HepG2 (cell line): ENCODE measurements at regions not wholly inside any gene's neighbourhood (a gene's known extent, or its start where the extent isn't known, plus 50 kb on each side); places are given as distances from the start of the nearest gene placed in this dataset.
A peak's percentile ranks its signal among the peaks of the same experiment; 100 is the strongest.

Experiments used
- CEBPB ChIP-seq: IDR thresholded peaks from 2 replicates; pipeline ENCODE4 v1.6.1; 2011; ENCODE audit warnings: low read depth, low read length, improper control_type of control experiment, borderline replicate concordance
- ETV5 ChIP-seq: IDR thresholded peaks from 2 replicates; pipeline ENCODE4 v1.6.1; 2018; ENCODE audit warnings: missing biosample characterization, missing genetic modification reagents, inconsistent platforms, borderline replicate concordance
- GZF1 ChIP-seq: sonication (generic); formaldehyde crosslinking; IDR thresholded peaks from 2 replicates; pipeline ENCODE4 v1.5.1; 2020; ENCODE audit warnings: mild to moderate bottlenecking, missing genetic modification reagents
- HIVEP1 ChIP-seq: sonication (generic); formaldehyde crosslinking; IDR thresholded peaks from 2 replicates; pipeline ENCODE4 v1.4.0; 2020; ENCODE audit warnings: mild to moderate bottlenecking, missing genetic modification reagents
- RXRA ChIP-seq: sonication (generic); formaldehyde crosslinking; IDR thresholded peaks from 2 replicates; pipeline ENCODE4 v1.5.1; 2020; ENCODE audit warnings: missing genetic modification reagents
- SOX5 ChIP-seq: IDR thresholded peaks from 2 replicates; pipeline ENCODE4 v1.6.1; 2016; ENCODE audit warnings: borderline replicate concordance
- TGIF2 ChIP-seq: IDR thresholded peaks from 2 replicates; pipeline ENCODE4 v1.6.1; 2016; ENCODE audit warnings: control low read depth, missing compliant biosample characterization
- TP53 ChIP-seq: sonication (generic); formaldehyde crosslinking; conservative IDR thresholded peaks from 2 replicates; pipeline ENCODE4 v1.4.0; 2020; ENCODE audit warnings: missing genetic modification reagents
- ZNF552 ChIP-seq: sonication (generic); formaldehyde crosslinking; IDR thresholded peaks from 2 replicates; pipeline ENCODE4 v1.9.0; 2022; ENCODE audit warnings: missing genetic modification reagents, mild to moderate bottlenecking, borderline replicate concordance
- ZNF563 ChIP-seq: sonication (generic); formaldehyde crosslinking; IDR thresholded peaks from 2 replicates; pipeline ENCODE4 v1.8.0; 2022; ENCODE audit warnings: mild to moderate bottlenecking, moderate library complexity, missing genetic modification reagents
- ZNF567 ChIP-seq: sonication (generic); formaldehyde crosslinking; IDR thresholded peaks from 2 replicates; pipeline ENCODE4 v1.8.1; 2023; ENCODE audit warnings: mild to moderate bottlenecking, missing genetic modification reagents, borderline replicate concordance
- ZNF782 ChIP-seq: sonication (generic); formaldehyde crosslinking; IDR thresholded peaks from 2 replicates; pipeline ENCODE4 v1.4.0; 2020; ENCODE audit warnings: missing genetic modification reagents, mild to moderate bottlenecking, borderline replicate concordance
- ZNF83 ChIP-seq: sonication (generic); formaldehyde crosslinking; IDR thresholded peaks from 2 replicates; pipeline ENCODE4 v1.4.0; 2020; ENCODE audit warnings: missing genetic modification reagents, mild to moderate bottlenecking, borderline replicate concordance
- TF ChIP-seq, protein P1 (sequence below): sonication (generic); formaldehyde crosslinking; IDR thresholded peaks from one replicate; pipeline ENCODE4 v1.5.1; 2020; ENCODE audit warnings: mild to moderate bottlenecking, missing genetic modification reagents; ENCODE audit errors: not compliant biosample characterization
- TF ChIP-seq, protein P2 (sequence below): sonication (generic); formaldehyde crosslinking; IDR thresholded peaks from 2 replicates; pipeline ENCODE4 v1.8.1; 2023; ENCODE audit warnings: missing genetic modification reagents, mild to moderate bottlenecking, borderline replicate concordance
- TF ChIP-seq, protein P3 (sequence below): sonication (generic); formaldehyde crosslinking; IDR thresholded peaks from 2 replicates; pipeline ENCODE4 v1.4.0; 2020; ENCODE audit warnings: missing genetic modification reagents, borderline replicate concordance

DNA sequence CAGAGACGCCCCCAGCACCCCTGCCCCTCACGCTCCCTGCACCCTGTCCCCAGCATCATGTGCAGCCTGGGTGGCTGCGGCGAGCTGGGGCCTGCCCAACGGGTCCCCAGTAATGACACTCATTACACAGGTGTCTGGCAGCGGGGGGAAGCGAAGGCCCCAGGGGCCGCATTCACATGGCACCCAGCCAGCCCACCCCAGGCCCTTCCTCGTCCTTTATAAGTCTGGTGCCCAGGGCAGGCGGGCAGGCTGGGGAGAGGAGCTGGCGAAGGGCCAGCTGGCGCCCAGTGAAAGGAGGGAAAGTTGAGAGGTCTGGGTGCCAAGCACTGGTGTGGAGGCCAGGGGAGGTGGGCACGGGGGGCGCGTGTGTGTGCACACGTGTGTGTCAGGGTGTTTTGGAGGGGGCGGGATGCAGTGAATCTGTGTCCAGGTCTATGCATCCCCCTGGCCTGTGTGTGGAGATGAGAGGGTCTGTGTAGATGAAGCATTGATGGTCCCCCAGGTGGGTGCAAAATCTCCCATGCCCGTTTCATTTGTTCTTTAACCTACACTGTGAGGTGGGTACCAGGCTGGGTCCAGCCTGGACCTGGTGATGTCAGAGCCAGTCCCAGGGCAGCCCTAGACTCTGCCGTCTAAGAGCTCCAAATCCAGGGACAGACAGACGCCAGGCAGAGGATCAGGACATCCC, 105.3 kb downstream of the CEBPB start (continued):
- TF ChIP-seq, protein P1, sequence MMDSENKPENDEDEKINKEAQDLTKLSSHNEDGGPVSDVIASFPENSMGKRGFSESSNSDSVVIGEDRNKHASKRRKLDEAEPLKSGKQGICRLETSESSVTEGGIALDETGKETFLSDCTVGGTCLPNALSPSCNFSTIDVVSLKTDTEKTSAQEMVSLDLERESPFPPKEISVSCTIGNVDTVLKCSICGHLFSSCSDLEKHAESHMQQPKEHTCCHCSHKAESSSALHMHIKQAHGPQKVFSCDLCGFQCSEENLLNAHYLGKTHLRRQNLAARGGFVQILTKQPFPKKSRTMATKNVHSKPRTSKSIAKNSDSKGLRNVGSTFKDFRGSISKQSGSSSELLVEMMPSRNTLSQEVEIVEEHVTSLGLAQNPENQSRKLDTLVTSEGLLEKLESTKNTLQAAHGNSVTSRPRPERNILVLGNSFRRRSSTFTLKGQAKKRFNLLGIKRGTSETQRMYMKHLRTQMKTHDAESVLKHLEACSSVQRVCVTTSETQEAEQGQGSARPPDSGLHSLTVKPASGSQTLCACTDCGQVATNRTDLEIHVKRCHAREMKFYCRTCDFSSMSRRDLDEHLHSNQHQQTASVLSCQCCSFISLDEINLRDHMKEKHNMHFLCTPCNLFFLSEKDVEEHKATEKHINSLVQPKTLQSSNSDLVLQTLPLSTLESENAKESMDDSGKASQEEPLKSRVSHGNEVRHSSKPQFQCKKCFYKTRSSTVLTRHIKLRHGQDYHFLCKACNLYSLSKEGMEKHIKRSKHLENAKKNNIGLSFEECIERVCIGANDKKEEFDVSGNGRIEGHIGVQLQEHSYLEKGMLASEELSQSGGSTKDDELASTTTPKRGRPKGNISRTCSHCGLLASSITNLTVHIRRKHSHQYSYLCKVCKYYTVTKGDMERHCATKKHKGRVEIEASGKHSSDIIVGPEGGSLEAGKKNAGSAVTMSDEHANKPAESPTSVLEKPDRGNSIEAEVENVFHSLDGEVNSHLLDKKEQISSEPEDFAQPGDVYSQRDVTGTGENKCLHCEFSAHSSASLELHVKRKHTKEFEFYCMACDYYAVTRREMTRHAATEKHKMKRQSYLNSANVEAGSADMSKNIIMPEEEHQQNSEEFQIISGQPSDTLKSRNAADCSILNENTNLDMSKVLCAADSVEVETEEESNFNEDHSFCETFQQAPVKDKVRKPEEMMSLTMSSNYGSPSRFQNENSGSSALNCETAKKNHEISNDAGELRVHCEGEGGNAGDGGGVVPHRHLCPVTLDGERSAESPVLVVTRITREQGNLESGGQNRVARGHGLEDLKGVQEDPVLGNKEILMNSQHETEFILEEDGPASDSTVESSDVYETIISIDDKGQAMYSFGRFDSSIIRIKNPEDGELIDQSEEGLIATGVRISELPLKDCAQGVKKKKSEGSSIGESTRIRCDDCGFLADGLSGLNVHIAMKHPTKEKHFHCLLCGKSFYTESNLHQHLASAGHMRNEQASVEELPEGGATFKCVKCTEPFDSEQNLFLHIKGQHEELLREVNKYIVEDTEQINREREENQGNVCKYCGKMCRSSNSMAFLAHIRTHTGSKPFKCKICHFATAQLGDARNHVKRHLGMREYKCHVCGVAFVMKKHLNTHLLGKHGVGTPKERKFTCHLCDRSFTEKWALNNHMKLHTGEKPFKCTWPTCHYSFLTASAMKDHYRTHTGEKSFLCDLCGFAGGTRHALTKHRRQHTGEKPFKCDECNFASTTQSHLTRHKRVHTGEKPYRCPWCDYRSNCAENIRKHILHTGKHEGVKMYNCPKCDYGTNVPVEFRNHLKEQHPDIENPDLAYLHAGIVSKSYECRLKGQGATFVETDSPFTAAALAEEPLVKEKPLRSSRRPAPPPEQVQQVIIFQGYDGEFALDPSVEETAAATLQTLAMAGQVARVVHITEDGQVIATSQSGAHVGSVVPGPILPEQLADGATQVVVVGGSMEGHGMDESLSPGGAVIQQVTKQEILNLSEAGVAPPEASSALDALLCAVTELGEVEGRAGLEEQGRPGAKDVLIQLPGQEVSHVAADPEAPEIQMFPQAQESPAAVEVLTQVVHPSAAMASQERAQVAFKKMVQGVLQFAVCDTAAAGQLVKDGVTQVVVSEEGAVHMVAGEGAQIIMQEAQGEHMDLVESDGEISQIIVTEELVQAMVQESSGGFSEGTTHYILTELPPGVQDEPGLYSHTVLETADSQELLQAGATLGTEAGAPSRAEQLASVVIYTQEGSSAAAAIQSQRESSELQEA: no peak
- TF ChIP-seq HIVEP1 (CRISPR knock-in tag) (peak; percentile 54), ZNF563 (CRISPR knock-in tag) (peak; percentile 27; the same call in 1 of the 2 replicates), ZNF782 (CRISPR knock-in tag) (peak; percentile 8; the same call in 1 of the 2 replicates), ZNF83 (CRISPR knock-in tag) (no peak), GZF1 (CRISPR knock-in tag) (no peak), RXRA (CRISPR knock-in tag) (0 out of 2 replicates have a peak, but pooled peaks have one; percentile 25), ZNF567 (CRISPR knock-in tag) (0 out of 2 replicates have a peak, but pooled peaks have one; percentile 16), CEBPB (no peak), ZNF552 (no peak), TP53 (CRISPR knock-in tag) (no peak), TGIF2 (CRISPR knock-in tag) (0 out of 2 replicates have a peak, but pooled peaks have one; percentile 27), SOX5 (CRISPR knock-in tag) (0 out of 2 replicates have a peak, but pooled peaks have one; percentile 8), ETV5 (CRISPR knock-in tag) (0 out of 2 replicates have a peak, but pooled peaks have one; percentile 29)
- TF ChIP-seq, protein P2, sequence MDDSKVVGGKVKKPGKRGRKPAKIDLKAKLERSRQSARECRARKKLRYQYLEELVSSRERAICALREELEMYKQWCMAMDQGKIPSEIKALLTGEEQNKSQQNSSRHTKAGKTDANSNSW (CRISPR knock-in tag): 0 out of 2 replicates have a peak, but pooled peaks have one; percentile 7
- TF ChIP-seq, protein P3, sequence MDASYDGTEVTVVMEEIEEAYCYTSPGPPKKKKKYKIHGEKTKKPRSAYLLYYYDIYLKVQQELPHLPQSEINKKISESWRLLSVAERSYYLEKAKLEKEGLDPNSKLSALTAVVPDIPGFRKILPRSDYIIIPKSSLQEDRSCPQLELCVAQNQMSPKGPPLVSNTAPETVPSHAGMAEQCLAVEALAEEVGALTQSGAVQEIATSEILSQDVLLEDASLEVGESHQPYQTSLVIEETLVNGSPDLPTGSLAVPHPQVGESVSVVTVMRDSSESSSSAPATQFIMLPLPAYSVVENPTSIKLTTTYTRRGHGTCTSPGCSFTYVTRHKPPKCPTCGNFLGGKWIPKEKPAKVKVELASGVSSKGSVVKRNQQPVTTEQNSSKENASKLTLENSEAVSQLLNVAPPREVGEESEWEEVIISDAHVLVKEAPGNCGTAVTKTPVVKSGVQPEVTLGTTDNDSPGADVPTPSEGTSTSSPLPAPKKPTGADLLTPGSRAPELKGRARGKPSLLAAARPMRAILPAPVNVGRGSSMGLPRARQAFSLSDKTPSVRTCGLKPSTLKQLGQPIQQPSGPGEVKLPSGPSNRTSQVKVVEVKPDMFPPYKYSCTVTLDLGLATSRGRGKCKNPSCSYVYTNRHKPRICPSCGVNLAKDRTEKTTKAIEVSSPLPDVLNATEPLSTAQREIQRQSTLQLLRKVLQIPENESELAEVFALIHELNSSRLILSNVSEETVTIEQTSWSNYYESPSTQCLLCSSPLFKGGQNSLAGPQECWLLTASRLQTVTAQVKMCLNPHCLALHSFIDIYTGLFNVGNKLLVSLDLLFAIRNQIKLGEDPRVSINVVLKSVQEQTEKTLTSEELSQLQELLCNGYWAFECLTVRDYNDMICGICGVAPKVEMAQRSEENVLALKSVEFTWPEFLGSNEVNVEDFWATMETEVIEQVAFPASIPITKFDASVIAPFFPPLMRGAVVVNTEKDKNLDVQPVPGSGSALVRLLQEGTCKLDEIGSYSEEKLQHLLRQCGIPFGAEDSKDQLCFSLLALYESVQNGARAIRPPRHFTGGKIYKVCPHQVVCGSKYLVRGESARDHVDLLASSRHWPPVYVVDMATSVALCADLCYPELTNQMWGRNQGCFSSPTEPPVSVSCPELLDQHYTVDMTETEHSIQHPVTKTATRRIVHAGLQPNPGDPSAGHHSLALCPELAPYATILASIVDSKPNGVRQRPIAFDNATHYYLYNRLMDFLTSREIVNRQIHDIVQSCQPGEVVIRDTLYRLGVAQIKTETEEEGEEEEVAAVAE (CRISPR knock-in tag): no peak
